ENCODE measurements at regions not wholly inside any gene's neighbourhood (a gene's known extent, or its start where the extent isn't known, plus 50 kb on each side); places are given as distances from the start of the nearest gene placed in this dataset.

DNA sequence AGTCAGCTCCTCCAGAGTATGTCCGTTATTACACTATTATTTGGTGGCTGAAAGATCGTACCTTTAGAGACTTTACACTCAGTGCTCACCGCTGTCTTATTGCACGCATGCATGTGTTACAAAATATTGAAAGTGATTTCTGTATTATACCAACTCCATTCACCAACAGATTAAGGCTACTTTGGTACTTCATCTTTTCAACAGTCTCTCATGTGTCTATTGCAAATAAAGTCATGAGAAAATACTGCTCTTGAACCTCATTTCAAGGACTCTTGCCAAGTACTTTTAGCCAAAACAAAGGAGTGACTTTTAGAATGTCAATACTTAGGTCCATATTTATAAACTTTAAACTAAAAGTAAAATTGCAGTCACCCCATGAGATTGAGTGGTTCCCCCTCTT, 503.6 kb downstream of the TMEM121 start:
- TF ChIP-seq, protein P1, sequence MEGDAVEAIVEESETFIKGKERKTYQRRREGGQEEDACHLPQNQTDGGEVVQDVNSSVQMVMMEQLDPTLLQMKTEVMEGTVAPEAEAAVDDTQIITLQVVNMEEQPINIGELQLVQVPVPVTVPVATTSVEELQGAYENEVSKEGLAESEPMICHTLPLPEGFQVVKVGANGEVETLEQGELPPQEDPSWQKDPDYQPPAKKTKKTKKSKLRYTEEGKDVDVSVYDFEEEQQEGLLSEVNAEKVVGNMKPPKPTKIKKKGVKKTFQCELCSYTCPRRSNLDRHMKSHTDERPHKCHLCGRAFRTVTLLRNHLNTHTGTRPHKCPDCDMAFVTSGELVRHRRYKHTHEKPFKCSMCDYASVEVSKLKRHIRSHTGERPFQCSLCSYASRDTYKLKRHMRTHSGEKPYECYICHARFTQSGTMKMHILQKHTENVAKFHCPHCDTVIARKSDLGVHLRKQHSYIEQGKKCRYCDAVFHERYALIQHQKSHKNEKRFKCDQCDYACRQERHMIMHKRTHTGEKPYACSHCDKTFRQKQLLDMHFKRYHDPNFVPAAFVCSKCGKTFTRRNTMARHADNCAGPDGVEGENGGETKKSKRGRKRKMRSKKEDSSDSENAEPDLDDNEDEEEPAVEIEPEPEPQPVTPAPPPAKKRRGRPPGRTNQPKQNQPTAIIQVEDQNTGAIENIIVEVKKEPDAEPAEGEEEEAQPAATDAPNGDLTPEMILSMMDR (IDR thresholded peaks at IDR 0.05) = no peak
- TF ChIP-seq POLR2A (IDR thresholded peaks at IDR 0.05) = no peak

Measured in body of pancreas (tissue), 4 donors.